ENCODE measurements at regions not wholly inside any gene's neighbourhood (a gene's known extent, or its start where the extent isn't known, plus 50 kb on each side); places are given as distances from the start of the nearest gene placed in this dataset.

- no peaks in the 10 kb centered on the region for H3K79me2 ChIP-seq (replicated peaks; ENCODE audit: insufficient read depth, low read length)
- H3K27me3 ChIP-seq (ENCODE audit: insufficient read depth, low read depth, low read length) = peaks cover 72% of the 10 kb centered on the region
- no peak overlapping the region for H2AFZ ChIP-seq (ENCODE audit: low read depth, low read length)
- H3K27ac ChIP-seq (ENCODE audit: low read length) = no peak overlapping the region
- TF ChIP-seq EZH2 (IDR thresholded peaks at IDR 0.05; ENCODE audit: borderline replicate concordance, insufficient read depth, low read length, poor library complexity, severe bottlenecking) = no peak
- no peak for TF ChIP-seq REST (IDR thresholded peaks at IDR 0.05; ENCODE audit: borderline replicate concordance)
- TF ChIP-seq MXI1 (conservative IDR thresholded peaks at IDR 0.05; ENCODE audit: poor library complexity, severe bottlenecking) = no peak
- TF ChIP-seq POLR2AphosphoS5 (IDR thresholded peaks at IDR 0.05) = no peak
- TF ChIP-seq RAD21 (conservative IDR thresholded peaks at IDR 0.05) = no peak
- no peak for TF ChIP-seq TAF1 (IDR thresholded peaks at IDR 0.05; ENCODE audit: low read depth)
- no peak for TF ChIP-seq EP300 (conservative IDR thresholded peaks at IDR 0.05; ENCODE audit: poor library complexity, severe bottlenecking)
- TF ChIP-seq SMC3 (conservative IDR thresholded peaks at IDR 0.05; ENCODE audit: poor library complexity) = no peak
- H3F3A ChIP-seq (ENCODE audit: insufficient read depth, low read length, poor library complexity, severe bottlenecking) = no peaks in the 10 kb centered on the region
- no peak overlapping the region for H3K4me3 ChIP-seq (ENCODE audit: low read length)
- H4K20me1 ChIP-seq (ENCODE audit: insufficient read depth) = no peaks in the 10 kb centered on the region
- H3K9ac ChIP-seq (ENCODE audit: low read length) = no peak overlapping the region
- H3K4me2 ChIP-seq (ENCODE audit: low read length) = no peak overlapping the region
- no peaks in the 10 kb centered on the region for H3K9me3 ChIP-seq (ENCODE audit: low read length)
- no peaks in the 10 kb centered on the region for H3K36me3 ChIP-seq (ENCODE audit: insufficient read depth, low read length)
- H3K9me2 ChIP-seq (ENCODE audit: insufficient read depth, low read length) = no peaks in the 10 kb centered on the region
These were observed 301.8 kb downstream of the TFAP2C start for GRCh38 chr20:56930876-56931275.

GRCh38 chr20:56932575-56933330 is 303.6 kb downstream of the TFAP2C start:
- TF ChIP-seq TAF1 (IDR thresholded peaks at IDR 0.05; ENCODE audit: low read depth) = no peak
- no peak for TF ChIP-seq POLR2AphosphoS5 (IDR thresholded peaks at IDR 0.05)
- TF ChIP-seq EZH2 (IDR thresholded peaks at IDR 0.05; ENCODE audit: borderline replicate concordance, insufficient read depth, low read length, poor library complexity, severe bottlenecking) = no peak
- TF ChIP-seq MXI1 (conservative IDR thresholded peaks at IDR 0.05; ENCODE audit: poor library complexity, severe bottlenecking) = no peak
- Histone ChIP-seq H3K9ac (ENCODE audit: low read length) (no peak overlapping the region), H2AFZ (ENCODE audit: low read depth, low read length) (no peak overlapping the region)

GRCh38 chr20:56933331-56933698 is 304.2 kb downstream of the TFAP2C start:
- no peaks in the 10 kb centered on the region for H4K20me1 ChIP-seq (ENCODE audit: insufficient read depth)
- H3K36me3 ChIP-seq (ENCODE audit: insufficient read depth, low read length) = no peaks in the 10 kb centered on the region
- no peak overlapping the region for H3K9ac ChIP-seq (ENCODE audit: low read length)
- no peak overlapping the region for H3K4me3 ChIP-seq (ENCODE audit: low read length)
- H3K27me3 ChIP-seq (ENCODE audit: insufficient read depth, low read depth, low read length) = peaks cover 48% of the 10 kb centered on the region
- H3K4me2 ChIP-seq (ENCODE audit: low read length) = no peak overlapping the region
- TF ChIP-seq CTCF (IDR thresholded peaks at IDR 0.05; ENCODE audit: poor library complexity, severe bottlenecking) (no peak), POLR2AphosphoS5 (IDR thresholded peaks at IDR 0.05) (no peak), REST (IDR thresholded peaks at IDR 0.05; ENCODE audit: borderline replicate concordance) (no peak), TAF1 (IDR thresholded peaks at IDR 0.05; ENCODE audit: low read depth) (no peak), EZH2 (IDR thresholded peaks at IDR 0.05; ENCODE audit: borderline replicate concordance, insufficient read depth, low read length, poor library complexity, severe bottlenecking) (no peak), EP300 (conservative IDR thresholded peaks at IDR 0.05; ENCODE audit: poor library complexity, severe bottlenecking) (no peak), SMC3 (conservative IDR thresholded peaks at IDR 0.05; ENCODE audit: poor library complexity) (no peak), RAD21 (conservative IDR thresholded peaks at IDR 0.05) (no peak), MXI1 (conservative IDR thresholded peaks at IDR 0.05; ENCODE audit: poor library complexity, severe bottlenecking) (no peak)
- H3F3A ChIP-seq (ENCODE audit: insufficient read depth, low read length, poor library complexity, severe bottlenecking) = no peaks in the 10 kb centered on the region
- H3K9me2 ChIP-seq (ENCODE audit: insufficient read depth, low read length) = no peaks in the 10 kb centered on the region
- no peak overlapping the region for H2AFZ ChIP-seq (ENCODE audit: low read depth, low read length)
- H3K9me3 ChIP-seq (ENCODE audit: low read length) = no peaks in the 10 kb centered on the region
- H3K27ac ChIP-seq (ENCODE audit: low read length) = no peak overlapping the region
- H3K79me2 ChIP-seq (replicated peaks; ENCODE audit: insufficient read depth, low read length) = no peaks in the 10 kb centered on the region

More at GRCh38 chr20:56932575-56933330, 303.6 kb downstream of the TFAP2C start:
- Histone ChIP-seq H3K4me2 (ENCODE audit: low read length) (no peak overlapping the region), H3F3A (ENCODE audit: insufficient read depth, low read length, poor library complexity, severe bottlenecking) (no peaks in the 10 kb centered on the region), H3K27me3 (ENCODE audit: insufficient read depth, low read depth, low read length) (peaks cover 53% of the 10 kb centered on the region), H3K4me3 (ENCODE audit: low read length) (no peak overlapping the region), H3K9me2 (ENCODE audit: insufficient read depth, low read length) (no peaks in the 10 kb centered on the region), H3K9me3 (ENCODE audit: low read length) (no peaks in the 10 kb centered on the region), H3K79me2 (replicated peaks; ENCODE audit: insufficient read depth, low read length) (no peaks in the 10 kb centered on the region), H3K27ac (ENCODE audit: low read length) (no peak overlapping the region), H4K20me1 (ENCODE audit: insufficient read depth) (no peaks in the 10 kb centered on the region), H3K36me3 (ENCODE audit: insufficient read depth, low read length) (no peaks in the 10 kb centered on the region)
